Liver (tissue), 8 donors: ENCODE measurements at regions not wholly inside any gene's neighbourhood (a gene's known extent, or its start where the extent isn't known, plus 50 kb on each side); places are given as distances from the start of the nearest gene placed in this dataset.

Experiments used
- DNase-seq: peaks from one replicate; pipeline ENCODE4 v3.0.0-alpha.2; 2017; ENCODE audit warnings: low spot score
- H3K27ac ChIP-seq, 2 donors: one replicate each; pipeline ENCODE4 v1.7.0; 2013; ENCODE audit warnings: inconsistent platforms in 2 of 2, low read length in 2 of 2, control low read depth in 1 of 2, low read depth in 1 of 2, mild to moderate bottlenecking in 1 of 2
- H3K27me3 ChIP-seq, 4 donors: one replicate each; pipeline versions ENCODE4 v1.6.1 to v1.7.0; 2013; ENCODE audit warnings: low read length in 3 of 4, inconsistent platforms in 1 of 4, mild to moderate bottlenecking in 1 of 4, moderate library complexity in 1 of 4; ENCODE audit not compliant: control insufficient read depth in 4 of 4, insufficient read depth in 4 of 4
- H3K36me3 ChIP-seq, 4 donors: one replicate each; pipeline versions ENCODE4 v1.6.1 to v1.7.0; 2013; ENCODE audit warnings: low read length in 3 of 4, mild to moderate bottlenecking in 3 of 4, low read depth in 1 of 4, moderate library complexity in 1 of 4; ENCODE audit not compliant: control insufficient read depth in 4 of 4, insufficient read depth in 3 of 4
- H3K4me1 ChIP-seq, 4 donors: one replicate each; pipeline versions ENCODE4 v1.6.1 to v1.7.0; 2013; ENCODE audit warnings: low read length in 3 of 4, mild to moderate bottlenecking in 3 of 4, moderate library complexity in 1 of 4; ENCODE audit not compliant: control insufficient read depth in 4 of 4, insufficient read depth in 4 of 4
- H3K4me3 ChIP-seq, 3 donors: one replicate each; pipeline versions ENCODE4 v1.6.1 to v1.7.0; 2013; ENCODE audit warnings: low read length in 3 of 3, control low read depth in 1 of 3, low read depth in 1 of 3, mild to moderate bottlenecking in 1 of 3
- H3K9ac ChIP-seq, 2 donors: one replicate each; pipeline ENCODE4 v1.7.0; 2013; ENCODE audit warnings: low read length in 2 of 2, mild to moderate bottlenecking in 2 of 2, moderate library complexity in 2 of 2, control low read depth in 1 of 2, low read depth in 1 of 2
- H3K9me3 ChIP-seq, 4 donors: one replicate each; pipeline versions ENCODE4 v1.6.1 to v1.7.0; 2013; ENCODE audit warnings: low read length in 3 of 4; ENCODE audit not compliant: control insufficient read depth in 4 of 4
- CTCF ChIP-seq: fragments of 150-350 bp; IDR thresholded peaks from 2 replicates; pipeline ENCODE4 v1.5.1; 2017; ENCODE audit warnings: improper control_type of control experiment, low read depth, low read length; ENCODE audit not compliant: missing input control
- EGR1 ChIP-seq, 2 donors: IDR thresholded peaks; 2 replicates each; pipeline ENCODE4 v1.6.1; 2016 to 2018; ENCODE audit warnings: antibody characterized with exemption in 2 of 2, low read depth in 2 of 2
- FOXA2 ChIP-seq: IDR thresholded peaks from 2 replicates; pipeline ENCODE4 v1.6.1; 2016; ENCODE audit warnings: antibody characterized with exemption
- HNF4G ChIP-seq: IDR thresholded peaks from 2 replicates; pipeline ENCODE4 v1.6.1; 2016; ENCODE audit warnings: antibody characterized with exemption
- JUND ChIP-seq, 2 donors: IDR thresholded peaks; 2 replicates each; pipeline ENCODE4 v1.6.1; 2016; ENCODE audit warnings: antibody characterized with exemption in 2 of 2
- MAX ChIP-seq: IDR thresholded peaks from 2 replicates; pipeline ENCODE4 v1.6.1; 2016; ENCODE audit warnings: antibody characterized with exemption
- REST ChIP-seq: IDR thresholded peaks from 2 replicates; pipeline ENCODE4 v1.6.1; 2016; ENCODE audit warnings: antibody characterized with exemption, mild to moderate bottlenecking
- SP1 ChIP-seq: IDR thresholded peaks from 2 replicates; pipeline ENCODE4 v1.6.1; 2018; ENCODE audit warnings: antibody characterized with exemption, mild to moderate bottlenecking
- TAF1 ChIP-seq: conservative IDR thresholded peaks from 2 replicates; pipeline ENCODE4 v1.6.1; 2016; ENCODE audit warnings: antibody characterized with exemption, mild to moderate bottlenecking
- WGBS: extraction: QIAGEN DNeasy Blood & Tissue Kit; methylation state at CpG from one replicate; pipeline ENCODE4 v1.1.7; 2013; 5-methylcytosine and 5-hydroxymethylcytosine counted together
- donor health status: healthy.
- donor health status: healthy.
- donor health status: healthy.
- donor health status: healthy.
- donor health status: healthy.

GRCh38 chr2:102925003-102925402 is 163.2 kb downstream of the TMEM182 start (continued):
- TF ChIP-seq CTCF, result no peak
- TF ChIP-seq EGR1 (IDR thresholded peaks at IDR 0.05; ENCODE audit: low read depth in 2 of 2), result no peak

GRCh38 chr2:102927854-102928267 is 166.0 kb downstream of the TMEM182 start:
- Histone ChIP-seq H3K27me3 (no peaks in the 10 kb centered on the region), H3K4me1 (no peaks in the 10 kb centered on the region), H3K36me3 (no peaks in the 10 kb centered on the region), H3K9me3 (no peaks in the 10 kb centered on the region), H3K27ac (no peak overlapping the region), H3K4me3 (no peak overlapping the region), H3K9ac (no peak overlapping the region)
- 69% methylated on average over 5 of the region's 5 CpGs for WGBS
- no peak for DNase-seq
- TF ChIP-seq REST, result no peak
- TF ChIP-seq FOXA2, result no peak

- no peaks in the 10 kb centered on the region for H3K27me3 ChIP-seq
- no peak overlapping the region for H3K27ac ChIP-seq
- H3K9me3 ChIP-seq, result no peaks in the 10 kb centered on the region
- H3K4me1 ChIP-seq, result no peaks in the 10 kb centered on the region
- DNase-seq, result no peak
- H3K4me3 ChIP-seq, result no peak overlapping the region
- H3K9ac ChIP-seq, result no peak overlapping the region
- WGBS, result 45% methylated on average over 2 of the region's 2 CpGs
- TF ChIP-seq HNF4G (no peak), TAF1 (no peak), REST (no peak), EGR1 (IDR thresholded peaks at IDR 0.05; ENCODE audit: low read depth in 2 of 2) (no peak), FOXA2 (no peak), JUND (IDR thresholded peaks at IDR 0.05) (no peak), MAX (no peak), SP1 (no peak)
- H3K36me3 ChIP-seq, result no peaks in the 10 kb centered on the region
Measured at GRCh38 chr2:102929721-102930120, 167.9 kb downstream of the TMEM182 start.
